ENCODE measurements at regions not wholly inside any gene's neighbourhood (a gene's known extent, or its start where the extent isn't known, plus 50 kb on each side); places are given as distances from the start of the nearest gene placed in this dataset.
"Not testable (repeated sequence)": the region's sequence is repeated elsewhere in the genome, so short reads cannot be mapped to it uniquely, and the experiment has no call there.

- not testable (repeated sequence) for DNase-seq
Observed at GRCh38 chr5:17130302-17130701, 87.1 kb upstream of the BASP1 start.

DNA sequence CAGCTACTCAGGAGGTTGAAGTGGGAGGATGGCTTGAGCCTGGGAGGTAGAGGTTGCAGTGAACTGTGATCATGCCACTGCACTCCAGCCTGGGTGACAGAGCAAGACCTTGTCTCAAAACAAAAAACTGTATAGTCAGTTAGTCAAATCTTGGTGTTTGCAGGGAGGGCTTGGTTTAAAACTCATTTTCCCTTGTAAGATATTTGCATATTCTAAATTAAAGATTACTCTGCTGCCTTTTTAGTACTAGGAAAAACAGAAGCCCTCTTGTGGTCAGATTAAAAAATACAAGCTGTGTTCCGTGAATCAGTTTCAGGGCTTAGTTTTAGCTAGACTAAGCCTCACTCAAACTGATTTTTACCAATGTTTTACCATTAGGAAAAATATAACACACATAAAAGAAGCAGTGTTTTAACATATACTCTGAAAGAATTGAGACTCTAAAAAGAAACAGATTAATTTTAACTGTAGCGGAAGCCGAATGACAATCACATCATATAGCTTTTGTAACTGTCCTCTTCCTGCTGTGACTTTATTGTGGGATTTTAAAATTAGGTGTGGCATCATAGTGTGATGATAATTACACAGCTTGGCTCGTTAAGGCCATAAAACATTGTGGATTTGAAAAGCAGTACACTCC, 84.9 kb upstream of the BASP1 start:
- no peak for DNase-seq

- DNase-seq, result no peak
Observed at GRCh38 chr5:17135050-17135449, 82.4 kb upstream of the BASP1 start.

GRCh38 chr5:17143335-17143734, 74.1 kb upstream of the BASP1 start:
- no peak for DNase-seq

DNA sequence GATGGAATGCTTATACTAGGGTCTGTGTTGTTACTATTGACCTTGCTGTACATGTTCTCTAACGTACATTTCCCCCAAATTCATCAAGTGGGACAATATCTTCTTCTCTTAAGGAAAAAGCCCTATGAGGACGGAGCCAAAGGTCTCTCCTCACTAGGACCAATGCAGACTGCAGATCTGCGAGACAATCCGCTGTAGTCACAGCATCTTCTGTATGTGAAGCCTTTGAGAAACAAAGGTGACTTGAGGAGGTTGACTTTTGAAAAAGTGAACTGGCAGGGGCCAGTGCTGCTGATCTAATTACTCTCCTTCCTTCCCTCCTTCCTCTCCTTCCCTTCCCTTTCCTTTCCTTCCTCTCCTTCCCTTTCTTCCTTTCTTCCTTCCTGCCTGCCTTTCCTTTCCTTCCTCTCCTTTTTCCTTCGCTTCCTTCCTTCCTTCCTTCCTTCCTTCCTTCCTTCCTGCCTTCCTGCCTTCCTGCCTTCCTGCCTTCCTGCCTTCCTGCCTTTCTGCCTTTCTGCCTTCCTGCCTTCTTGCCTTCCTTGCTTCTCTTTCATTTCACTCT, 71.1 kb upstream of the BASP1 start:
- no peak for DNase-seq

GRCh38 chr5:17147170-17147569, 70.3 kb upstream of the BASP1 start:
- no peak for DNase-seq

- no peak for DNase-seq
Observed at GRCh38 chr5:17147617-17148016, 69.8 kb upstream of the BASP1 start.

DNA sequence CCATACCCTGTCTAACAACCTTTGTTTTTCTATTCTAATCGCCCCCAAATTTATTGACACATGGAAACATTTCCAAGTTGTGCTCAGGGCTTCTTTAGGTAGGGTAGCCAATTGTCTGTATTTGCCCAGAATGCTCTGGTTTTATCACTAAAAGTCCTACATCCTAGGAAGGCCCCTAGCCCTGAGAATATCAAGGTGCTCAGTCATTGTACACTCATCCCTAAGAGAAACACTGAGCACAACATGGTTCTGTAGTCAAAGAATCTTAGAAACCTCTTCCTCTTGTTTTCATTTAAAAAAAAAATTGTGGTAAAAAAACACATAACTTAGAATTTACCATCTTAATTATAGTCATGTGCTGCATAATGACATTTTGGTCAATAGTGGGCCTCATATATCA, 69.0 kb upstream of the BASP1 start:
- DNase-seq, result no peak

DNA sequence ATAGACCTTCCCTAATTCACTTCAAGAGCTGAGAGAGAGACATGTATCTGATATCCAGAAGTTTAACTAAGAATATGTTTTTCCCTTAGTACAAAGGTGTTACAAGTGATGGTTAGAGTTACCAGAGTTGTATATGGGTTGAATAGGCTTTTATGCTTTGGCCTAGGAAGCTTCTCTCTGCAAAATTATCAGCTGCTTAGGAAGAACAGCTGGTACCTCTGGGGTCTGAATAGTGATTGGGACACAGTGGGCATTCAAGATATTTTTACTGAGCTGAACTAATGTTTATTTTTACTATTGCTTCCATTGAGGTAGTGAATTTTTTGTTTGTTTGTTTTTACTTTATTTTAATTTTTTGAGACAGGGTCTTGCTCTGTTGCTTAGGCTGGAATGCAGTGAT, 67.6 kb upstream of the BASP1 start:
- DNase-seq, result no peak

DNA sequence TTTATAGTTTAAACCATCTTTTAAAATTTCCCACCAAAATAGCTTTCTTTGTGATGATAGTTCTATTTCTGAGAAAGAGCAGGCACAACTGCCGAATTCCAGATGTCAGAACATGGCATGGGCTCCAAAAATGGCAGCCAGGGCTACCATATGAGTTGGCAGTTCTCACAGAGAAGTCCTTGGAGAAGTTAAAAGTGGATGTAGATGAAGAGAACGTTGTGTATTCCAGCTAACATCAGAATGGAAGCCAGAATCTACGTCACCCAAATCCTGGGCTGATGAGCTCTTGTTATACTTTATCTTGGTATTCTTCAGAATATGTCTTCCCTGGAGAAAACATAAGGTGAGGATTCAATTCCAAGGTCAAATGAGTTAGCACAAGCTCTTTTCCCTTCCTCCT, 66.9 kb upstream of the BASP1 start:
- DNase-seq, result no peak

GRCh38 chr5:17151686-17152085, 65.7 kb upstream of the BASP1 start:
- no peak for DNase-seq

GRCh38 chr5:17154211-17154996, 63.0 kb upstream of the BASP1 start:
- no peak for DNase-seq

- no peak for DNase-seq
Observed at GRCh38 chr5:17156463-17156862, 61.0 kb upstream of the BASP1 start.

DNA sequence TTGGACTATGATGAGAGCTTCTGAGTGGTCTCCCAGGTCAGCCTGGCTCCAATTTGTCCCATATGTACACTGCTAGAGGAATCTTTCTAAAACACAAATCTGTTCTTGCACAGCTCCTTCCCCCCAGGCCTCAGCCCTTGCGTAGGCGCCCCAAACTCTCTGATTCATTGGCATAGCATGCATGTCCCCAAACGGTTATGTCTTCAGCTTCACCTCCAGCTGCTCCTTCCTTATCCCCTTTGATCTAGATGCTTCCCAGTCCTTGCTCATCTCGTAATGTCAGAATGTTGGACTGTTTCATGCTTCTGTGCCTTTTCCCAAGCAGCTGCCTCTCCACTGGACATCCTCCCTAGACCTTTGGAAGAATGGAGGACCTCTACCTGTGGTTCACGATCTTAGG, 60.1 kb upstream of the BASP1 start:
- DNase-seq, result no peak

DNA sequence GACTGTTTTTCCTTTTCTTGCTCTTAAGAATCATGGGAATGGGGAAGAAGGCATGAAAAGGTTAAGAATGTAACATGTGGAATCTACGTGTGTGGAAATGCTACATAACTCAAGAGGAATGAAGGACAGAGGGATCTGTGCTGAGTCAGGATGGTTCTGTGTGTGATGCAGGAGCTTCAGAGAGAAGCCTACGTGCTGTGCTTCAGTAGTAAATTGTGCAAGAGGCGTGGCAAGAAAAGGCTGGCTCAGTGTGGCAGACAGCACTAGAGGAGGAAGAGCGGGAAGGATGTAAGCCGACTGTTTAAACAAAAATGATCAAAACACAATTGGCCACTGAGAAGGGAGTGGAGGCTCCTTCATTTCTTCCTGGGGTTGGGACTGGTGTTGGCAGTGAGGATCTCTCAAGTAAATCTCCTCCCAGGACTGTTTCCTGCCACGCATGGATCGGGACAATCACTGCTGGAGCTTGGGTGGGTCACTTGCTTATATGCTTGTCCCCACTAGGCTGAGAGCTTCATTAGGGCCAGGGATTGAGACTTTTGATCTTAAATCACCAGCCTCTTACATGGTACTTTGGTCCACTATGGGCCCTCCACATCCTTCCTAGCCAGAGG, 59.4 kb upstream of the BASP1 start:
- no peak for DNase-seq

- DNase-seq, result no peak
Observed at GRCh38 chr5:17160756-17161040, 56.7 kb upstream of the BASP1 start.

- no peak for DNase-seq
Observed at GRCh38 chr5:17161662-17162061, 55.8 kb upstream of the BASP1 start.

DNA sequence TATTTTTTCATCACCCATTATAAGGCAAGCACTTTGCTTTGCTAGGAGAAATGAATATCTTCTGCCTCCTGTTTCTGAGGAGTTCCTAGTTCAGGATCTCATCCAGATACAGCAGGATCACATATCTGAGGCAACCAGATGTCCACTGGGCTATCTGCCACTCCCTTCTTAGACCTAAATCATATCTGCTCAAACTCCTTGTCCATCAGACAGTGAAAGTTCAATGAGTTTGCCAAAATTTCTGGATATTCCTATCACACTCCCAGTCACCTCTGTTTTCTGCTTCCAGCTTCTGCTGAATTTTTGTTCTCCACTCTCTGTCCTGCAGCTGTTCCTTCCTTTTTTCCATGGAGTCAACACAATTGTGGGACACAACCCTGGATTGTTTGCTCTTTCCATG, 54.2 kb upstream of the BASP1 start:
- no peak for DNase-seq

DNA sequence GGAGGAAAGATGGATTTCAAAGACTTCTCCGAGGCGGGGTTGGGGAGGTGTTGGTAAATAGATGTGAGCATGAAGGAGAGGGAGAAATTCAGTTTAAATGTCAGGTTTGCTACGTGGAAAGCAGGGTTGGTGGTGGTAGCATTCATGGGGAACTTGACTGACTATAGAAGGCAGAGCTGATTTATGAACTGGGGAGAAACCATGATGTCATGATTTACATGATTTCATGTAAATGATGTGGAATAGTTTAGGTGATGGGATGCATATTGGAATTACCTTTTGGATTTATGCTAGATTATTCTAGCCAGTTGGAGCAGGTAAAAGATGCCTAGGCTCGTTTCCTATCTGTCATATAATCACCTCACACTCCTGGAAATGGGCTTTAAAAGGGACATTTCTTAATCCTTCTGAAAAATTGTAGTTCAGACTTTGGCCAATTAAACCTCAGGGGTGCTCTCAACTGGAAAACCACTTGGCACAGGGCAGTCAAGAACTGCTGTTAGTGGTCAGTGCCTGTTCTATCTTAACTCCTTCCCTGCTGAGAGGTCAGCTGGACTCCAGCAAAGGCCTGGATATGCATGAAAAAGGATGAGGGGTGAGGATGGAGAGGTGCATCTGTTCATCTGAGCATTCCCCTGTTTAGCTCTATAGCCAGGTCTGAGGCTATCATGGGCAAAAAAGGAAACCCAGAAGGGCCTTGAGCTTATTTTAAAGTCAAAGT, 50.1 kb upstream of the BASP1 start:
- DNase-seq, result no peak

All from activated CD4-positive, alpha-beta T cell treated with anti-CD3 and anti-CD28 coated beads, Interleukin-2, amount 50 U/mL, for 48 hours (primary cell).